Neural progenitor cell (in vitro differentiated cells): ENCODE measurements at regions not wholly inside any gene's neighbourhood (a gene's known extent, or its start where the extent isn't known, plus 50 kb on each side); places are given as distances from the start of the nearest gene placed in this dataset.
"Not testable (repeated sequence)": the region's sequence is repeated elsewhere in the genome, so short reads cannot be mapped to it uniquely, and the experiment has no call there.

Experiments used
- DNase-seq: peaks from one replicate; pipeline ENCODE4 v3.0.0-alpha.2; 2016; ENCODE audit warnings: low spot score
- H2AFZ ChIP-seq: fragments of 200-600 bp; sonication (generic); replicated peaks from 2 replicates; pipeline ENCODE4 v1.6.1; 2016; ENCODE audit warnings: antibody characterized with exemption
- H3F3A ChIP-seq: fragments of 200-600 bp; sonication (generic); 2 replicates; pipeline ENCODE4 v1.6.1; 2016; ENCODE audit warnings: antibody characterized with exemption, low read depth
- H3K27ac ChIP-seq: fragments of 200-600 bp; sonication (generic); 2 replicates; pipeline ENCODE4 v1.5.1; 2016; ENCODE audit warnings: mild to moderate bottlenecking
- H3K27me3 ChIP-seq: fragments of 200-600 bp; sonication (generic); 2 replicates; pipeline ENCODE4 v1.6.1; 2016; ENCODE audit warnings: mild to moderate bottlenecking, moderate library complexity
- H3K36me3 ChIP-seq: fragments of 200-600 bp; sonication (generic); 2 replicates; pipeline ENCODE4 v1.5.1; 2016
- H3K4me1 ChIP-seq: fragments of 200-600 bp; sonication (generic); 2 replicates; pipeline ENCODE4 v1.6.1; 2016; ENCODE audit warnings: mixed run types
- H3K4me2 ChIP-seq: fragments of 200-600 bp; sonication (generic); 2 replicates; pipeline ENCODE4 v1.6.1; 2016
- H3K4me3 ChIP-seq: fragments of 200-600 bp; sonication (generic); 2 replicates; pipeline ENCODE4 v1.5.1; 2016
- H3K79me2 ChIP-seq: fragments of 200-600 bp; sonication (generic); 2 replicates; pipeline ENCODE4 v1.6.1; 2016; ENCODE audit warnings: low read depth
- H3K9ac ChIP-seq: fragments of 200-600 bp; sonication (generic); 2 replicates; pipeline ENCODE4 v1.6.1; 2016
- H3K9me3 ChIP-seq: fragments of 200-600 bp; sonication (generic); 2 replicates; pipeline ENCODE4 v1.5.1; 2016; ENCODE audit warnings: low read depth
- H4K20me1 ChIP-seq: fragments of 200-600 bp; sonication (generic); 2 replicates; pipeline ENCODE4 v1.6.1; 2016; ENCODE audit warnings: low read depth
- H3K27ac Mint-ChIP-seq: 3 replicates; pipeline ENCODE4 v1.8.0; 2021; ENCODE audit warnings: mixed read lengths
- H3K27me3 Mint-ChIP-seq: 2 replicates; pipeline ENCODE4 v1.8.0; 2022; ENCODE audit warnings: low read depth, mild to moderate bottlenecking, inconsistent platforms, moderate library complexity, mixed read lengths; ENCODE audit not compliant: insufficient read depth
- H3K36me3 Mint-ChIP-seq: 3 replicates; pipeline ENCODE4 v1.8.0; 2021; ENCODE audit warnings: mixed read lengths
- H3K4me1 Mint-ChIP-seq: 3 replicates; pipeline ENCODE4 v1.8.0; 2021; ENCODE audit warnings: mixed read lengths
- H3K4me3 Mint-ChIP-seq: 3 replicates; pipeline ENCODE4 v1.8.0; 2021; ENCODE audit warnings: mild to moderate bottlenecking, moderate library complexity, mixed read lengths
- H3K9me3 Mint-ChIP-seq: 3 replicates; pipeline ENCODE4 v1.8.0; 2020; ENCODE audit warnings: mixed read lengths
- CTCF ChIP-seq: fragments of 200-600 bp; sonication (generic); IDR thresholded peaks from 2 replicates; pipeline ENCODE4 v1.5.1; 2017; ENCODE audit warnings: antibody characterized with exemption, mild to moderate bottlenecking
- EZH2 ChIP-seq: fragments of 200-600 bp; sonication (generic); IDR thresholded peaks from 2 replicates; pipeline ENCODE4 v1.6.1; 2017; ENCODE audit warnings: antibody characterized with exemption, mild to moderate bottlenecking, moderate library complexity
- EZH2phosphoT487 ChIP-seq: fragments of 200-600 bp; sonication (generic); IDR thresholded peaks from 2 replicates; pipeline ENCODE4 v1.6.1; 2017; ENCODE audit warnings: antibody characterized with exemption

- H3K4me2 ChIP-seq: no peak overlapping the region
- no peaks in the 10 kb centered on the region for H3K4me1 ChIP-seq
- H3K9me3 Mint-ChIP-seq: peaks cover 4% of the 10 kb centered on the region
- no peaks in the 10 kb centered on the region for H3K36me3 Mint-ChIP-seq
- H3K27me3 Mint-ChIP-seq: no peaks in the 10 kb centered on the region
- H3K79me2 ChIP-seq: no peaks in the 10 kb centered on the region
- H4K20me1 ChIP-seq: no peaks in the 10 kb centered on the region
- TF ChIP-seq EZH2 (no peak), CTCF (no peak), EZH2phosphoT487 (no peak)
- no peak overlapping the region for H3K4me3 ChIP-seq
- H3K9ac ChIP-seq: no peak overlapping the region
- H3K36me3 ChIP-seq: no peaks in the 10 kb centered on the region
- H3K27ac Mint-ChIP-seq: no peak overlapping the region
- no peak overlapping the region for H3K27ac ChIP-seq
- H3K4me1 Mint-ChIP-seq: peaks cover 3% of the 10 kb centered on the region
- H2AFZ ChIP-seq: no peak overlapping the region
- H3K9me3 ChIP-seq: no peaks in the 10 kb centered on the region
- H3F3A ChIP-seq: no peaks in the 10 kb centered on the region
- no peak for DNase-seq
- no peaks in the 10 kb centered on the region for H3K27me3 ChIP-seq
- no peak overlapping the region for H3K4me3 Mint-ChIP-seq
Observed at GRCh38 chr1:192905049-192905448, 96.2 kb downstream of the RGS2 start.

- Mint-ChIP-seq H3K36me3 (no peaks in the 10 kb centered on the region), H3K27me3 (no peaks in the 10 kb centered on the region), H3K4me1 (peaks cover 3% of the 10 kb centered on the region), H3K9me3 (peaks cover 4% of the 10 kb centered on the region), H3K4me3 (no peak overlapping the region), H3K27ac (no peak overlapping the region)
- Histone ChIP-seq H3K27ac (no peak overlapping the region), H3K4me3 (no peak overlapping the region), H2AFZ (no peak overlapping the region), H3K4me2 (no peak overlapping the region), H3K9me3 (no peaks in the 10 kb centered on the region), H3K79me2 (no peaks in the 10 kb centered on the region), H3K27me3 (no peaks in the 10 kb centered on the region), H3K36me3 (no peaks in the 10 kb centered on the region), H4K20me1 (no peaks in the 10 kb centered on the region), H3K9ac (no peak overlapping the region), H3K4me1 (no peaks in the 10 kb centered on the region), H3F3A (no peaks in the 10 kb centered on the region)
- DNase-seq: no peak
- TF ChIP-seq EZH2phosphoT487 (no peak), EZH2 (no peak), CTCF (no peak)
Observed at GRCh38 chr1:192906334-192906733, 97.5 kb downstream of the RGS2 start.

GRCh38 chr1:192907545-192908243, 98.9 kb downstream of the RGS2 start:
- no peak overlapping the region for H3K4me2 ChIP-seq
- no peak overlapping the region for H3K9ac ChIP-seq
- H3K4me3 Mint-ChIP-seq: no peak overlapping the region
- H3K27me3 Mint-ChIP-seq: no peaks in the 10 kb centered on the region
- no peaks in the 10 kb centered on the region for H3K79me2 ChIP-seq
- no peaks in the 10 kb centered on the region for H3K9me3 ChIP-seq
- no peak overlapping the region for H3K4me3 ChIP-seq
- DNase-seq: no peak
- peaks cover 3% of the 10 kb centered on the region for H3K4me1 Mint-ChIP-seq
- no peaks in the 10 kb centered on the region for H4K20me1 ChIP-seq
- no peak overlapping the region for H3K27ac Mint-ChIP-seq
- no peaks in the 10 kb centered on the region for H3K27me3 ChIP-seq
- no peaks in the 10 kb centered on the region for H3K36me3 Mint-ChIP-seq
- no peak overlapping the region for H3K27ac ChIP-seq
- no peaks in the 10 kb centered on the region for H3K36me3 ChIP-seq
- no peak overlapping the region for H2AFZ ChIP-seq
- no peaks in the 10 kb centered on the region for H3F3A ChIP-seq
- H3K4me1 ChIP-seq: no peaks in the 10 kb centered on the region
- TF ChIP-seq EZH2phosphoT487: no peak
- H3K9me3 Mint-ChIP-seq: peaks cover 6% of the 10 kb centered on the region

- not testable (repeated sequence) for H3K4me2 ChIP-seq, H3K4me3 Mint-ChIP-seq, H3K79me2 ChIP-seq, H4K20me1 ChIP-seq, H3K36me3 ChIP-seq, H3K27ac Mint-ChIP-seq, H3K27me3 Mint-ChIP-seq, H3K4me3 ChIP-seq, H2AFZ ChIP-seq, H3K4me1 Mint-ChIP-seq, H3K27ac ChIP-seq, H3K27me3 ChIP-seq, H3K4me1 ChIP-seq, H3F3A ChIP-seq, H3K9me3 Mint-ChIP-seq, H3K9me3 ChIP-seq, H3K9ac ChIP-seq, H3K36me3 Mint-ChIP-seq, DNase-seq
Observed at GRCh38 chr1:192911896-192912656, 103.2 kb downstream of the RGS2 start.
